ENCODE measurements at regions not wholly inside any gene's neighbourhood (a gene's known extent, or its start where the extent isn't known, plus 50 kb on each side); places are given as distances from the start of the nearest gene placed in this dataset.
"Not testable (repeated sequence)": the region's sequence is repeated elsewhere in the genome, so short reads cannot be mapped to it uniquely, and the experiment has no call there.

- intact Hi-C loops (cut with DNase I): no loop called here
- H3K36me3 ChIP-seq: no peaks in the 10 kb centered on the region
- H3K4me1 ChIP-seq: no peaks in the 10 kb centered on the region
- peak in 2 of 4 donors; percentile 35 to 58 for DNase-seq
- H3K4me3 ChIP-seq: no peak overlapping the region
- H3K27ac ChIP-seq: no peak overlapping the region
- TF ChIP-seq CTCF (IDR thresholded peaks at IDR 0.05): peak in 1 of 2 donors; percentile 21
- peaks cover 0 to 5% of the 10 kb centered on the region in 2 donors for H3K27me3 ChIP-seq
- no peaks in the 10 kb centered on the region for H3K9me3 ChIP-seq
- peak; percentile 17 for ATAC-seq
Observed at GRCh38 chr14:106691601-106692291, 1165.4 kb downstream of the TMEM121 start.

- intact Hi-C loops (cut with DNase I): no loop called here
- Histone ChIP-seq H3K27ac (no peak overlapping the region), H3K27me3 (no peaks in the 10 kb centered on the region), H3K4me3 (no peak overlapping the region), H3K4me1 (no peaks in the 10 kb centered on the region), H3K9me3 (no peaks in the 10 kb centered on the region), H3K36me3 (no peaks in the 10 kb centered on the region)
- no peak for DNase-seq
- ATAC-seq: no peak
- TF ChIP-seq CTCF (IDR thresholded peaks at IDR 0.05): no peak
Observed at GRCh38 chr14:106694638-106695393, 1168.4 kb downstream of the TMEM121 start.

GRCh38 chr14:106698620-106699267 is 1172.4 kb downstream of the TMEM121 start:
- ATAC-seq; intact Hi-C loops (cut with DNase I); H3K4me1 ChIP-seq; H3K27me3 ChIP-seq; H3K27ac ChIP-seq; H3K4me3 ChIP-seq; H3K36me3 ChIP-seq; DNase-seq; H3K9me3 ChIP-seq: not testable (repeated sequence)

GRCh38 chr14:106703651-106704050 is 1177.3 kb downstream of the TMEM121 start:
- DNase-seq; H3K4me3 ChIP-seq; H3K27me3 ChIP-seq; H3K36me3 ChIP-seq; H3K27ac ChIP-seq; ATAC-seq; H3K9me3 ChIP-seq; H3K4me1 ChIP-seq; intact Hi-C loops (cut with DNase I): not testable (repeated sequence)

- H3K27ac ChIP-seq; H3K4me3 ChIP-seq; intact Hi-C loops (cut with DNase I); ATAC-seq; H3K4me1 ChIP-seq; H3K36me3 ChIP-seq; H3K9me3 ChIP-seq; DNase-seq; H3K27me3 ChIP-seq: not testable (repeated sequence)
Observed at GRCh38 chr14:106706488-106706887, 1180.1 kb downstream of the TMEM121 start.

GRCh38 chr14:106710187-106710586 is 1183.8 kb downstream of the TMEM121 start:
- DNase-seq; H3K36me3 ChIP-seq; intact Hi-C loops (cut with DNase I); H3K4me1 ChIP-seq; ATAC-seq; H3K27ac ChIP-seq; H3K9me3 ChIP-seq; H3K4me3 ChIP-seq; H3K27me3 ChIP-seq: not testable (repeated sequence)

- intact Hi-C loops (cut with DNase I); H3K27me3 ChIP-seq; H3K9me3 ChIP-seq; H3K27ac ChIP-seq; DNase-seq; H3K4me1 ChIP-seq; H3K36me3 ChIP-seq; ATAC-seq; H3K4me3 ChIP-seq: not testable (repeated sequence)
Observed at GRCh38 chr14:106712513-106712912, 1186.1 kb downstream of the TMEM121 start.

GRCh38 chr14:106714446-106715428 is 1188.4 kb downstream of the TMEM121 start:
- DNase-seq; H3K27ac ChIP-seq; ATAC-seq; H3K27me3 ChIP-seq; H3K4me3 ChIP-seq; H3K9me3 ChIP-seq; H3K36me3 ChIP-seq; H3K4me1 ChIP-seq; intact Hi-C loops (cut with DNase I): not testable (repeated sequence)

- H3K27ac ChIP-seq; intact Hi-C loops (cut with DNase I); H3K9me3 ChIP-seq; H3K4me1 ChIP-seq; DNase-seq; H3K36me3 ChIP-seq; H3K27me3 ChIP-seq; H3K4me3 ChIP-seq: not testable (repeated sequence)
- peak; percentile 87 for ATAC-seq
Observed at GRCh38 chr14:106717544-106717943, 1191.2 kb downstream of the TMEM121 start.

GRCh38 chr14:106719880-106720279 is 1193.5 kb downstream of the TMEM121 start:
- H3K27me3 ChIP-seq; intact Hi-C loops (cut with DNase I); ATAC-seq; H3K27ac ChIP-seq; H3K4me1 ChIP-seq; H3K36me3 ChIP-seq; H3K9me3 ChIP-seq; DNase-seq; H3K4me3 ChIP-seq: not testable (repeated sequence)

Measured in left lung (tissue), 4 donors.